Limb (tissue), 2 donors: ENCODE measurements at regions not wholly inside any gene's neighbourhood (a gene's known extent, or its start where the extent isn't known, plus 50 kb on each side); places are given as distances from the start of the nearest gene placed in this dataset.
"Not testable (repeated sequence)": the region's sequence is repeated elsewhere in the genome, so short reads cannot be mapped to it uniquely, and the experiment has no call there.

Experiments used
- DNase-seq, 2 donors: peaks; one replicate each; pipeline ENCODE4 v3.0.0-alpha.2; 2016; ENCODE audit errors: extremely low spot score in 2 of 2

DNA sequence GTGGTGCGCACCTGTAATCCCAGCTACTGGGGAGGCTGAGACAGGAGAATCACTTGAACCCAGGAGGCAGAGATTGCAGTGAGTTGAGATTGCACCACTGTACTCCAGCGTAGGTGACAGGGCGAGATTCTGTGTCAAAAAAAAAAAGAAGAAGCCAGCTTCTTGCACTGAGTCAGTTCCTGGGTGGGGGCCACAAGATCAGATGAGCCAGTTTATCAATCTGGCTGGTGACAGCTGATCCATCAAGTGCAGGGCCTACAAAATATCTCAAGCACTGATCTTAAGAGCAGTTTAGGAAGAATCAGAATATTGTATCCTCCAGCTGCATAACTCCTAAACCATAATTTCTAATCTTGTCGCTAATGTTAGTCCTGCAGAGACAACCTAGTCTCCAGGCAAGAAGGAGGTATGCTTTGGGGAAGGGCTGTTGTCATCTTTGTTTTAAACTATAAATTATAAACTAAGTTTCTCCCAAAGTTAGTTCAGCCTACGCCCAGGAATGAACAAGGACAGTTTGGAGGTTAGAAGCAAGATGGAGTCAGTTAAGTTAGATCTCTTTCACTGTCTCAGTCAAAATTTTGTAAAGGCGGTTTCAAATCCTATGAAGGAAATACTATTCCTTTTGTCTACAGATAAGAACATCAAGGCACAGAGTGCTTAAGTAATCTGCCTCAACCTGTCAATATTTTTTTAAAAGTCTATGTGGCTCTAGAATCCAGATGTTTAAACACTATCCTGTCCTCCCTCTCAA, 139.0 kb upstream of the NUDT4 start:
- DNase-seq, result not testable (repeated sequence)

DNA sequence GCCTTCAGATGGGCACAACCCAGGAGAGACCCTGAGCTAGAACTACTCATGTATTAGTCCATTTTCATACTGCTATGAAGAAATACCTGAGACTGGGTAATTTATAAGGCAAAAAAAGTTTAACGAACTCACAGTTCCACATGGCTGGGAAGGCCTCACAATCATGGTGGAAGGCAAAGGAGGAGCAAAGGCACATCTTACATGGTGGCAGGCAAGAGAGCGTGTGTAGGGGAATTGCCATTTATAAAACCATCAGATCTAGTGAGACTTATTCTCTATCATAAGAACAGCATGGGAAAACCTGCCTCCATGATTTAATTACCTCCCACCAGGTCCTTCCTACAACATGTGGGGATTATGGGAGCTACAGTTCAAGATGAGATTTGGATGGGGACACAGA, 137.9 kb upstream of the NUDT4 start:
- not testable (repeated sequence) for DNase-seq

DNA sequence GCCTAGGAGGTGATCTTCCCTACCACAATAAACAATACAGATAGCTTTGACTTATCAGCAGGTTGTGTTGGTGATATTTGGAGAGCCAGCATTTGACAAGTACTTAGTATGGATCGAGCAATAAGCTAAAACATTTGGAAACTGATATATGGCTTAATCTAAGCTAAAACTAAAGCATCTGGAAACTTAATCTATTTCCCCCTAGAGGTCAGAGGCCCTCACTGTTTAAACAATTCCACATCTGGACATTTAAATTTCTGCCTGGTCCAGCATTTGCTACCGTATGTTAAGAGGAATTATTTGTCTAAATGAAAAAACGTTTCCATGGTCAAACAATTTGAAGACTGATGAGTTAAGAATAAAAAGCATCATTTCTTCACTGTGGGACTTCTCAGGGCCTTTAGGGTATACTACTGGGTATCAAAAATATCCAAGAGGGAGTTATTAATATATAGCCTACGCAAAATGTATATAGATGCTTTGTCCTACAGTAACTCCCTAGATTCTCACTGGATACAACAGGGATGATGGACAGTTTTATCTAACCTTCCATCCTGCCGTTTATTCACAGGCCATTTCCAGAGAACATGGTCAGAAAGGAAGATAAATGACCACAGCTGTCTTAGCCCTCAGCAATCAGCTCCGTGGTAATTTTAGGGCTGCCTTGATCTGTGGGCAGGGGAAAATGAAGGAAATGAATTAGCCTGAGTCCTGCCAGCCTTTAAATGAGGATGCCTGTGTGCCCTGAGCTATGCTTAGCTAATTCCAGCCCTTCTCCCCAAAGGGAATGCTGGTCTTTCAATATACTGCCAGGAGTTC, 135.4 kb upstream of the NUDT4 start:
- no peak for DNase-seq

DNA sequence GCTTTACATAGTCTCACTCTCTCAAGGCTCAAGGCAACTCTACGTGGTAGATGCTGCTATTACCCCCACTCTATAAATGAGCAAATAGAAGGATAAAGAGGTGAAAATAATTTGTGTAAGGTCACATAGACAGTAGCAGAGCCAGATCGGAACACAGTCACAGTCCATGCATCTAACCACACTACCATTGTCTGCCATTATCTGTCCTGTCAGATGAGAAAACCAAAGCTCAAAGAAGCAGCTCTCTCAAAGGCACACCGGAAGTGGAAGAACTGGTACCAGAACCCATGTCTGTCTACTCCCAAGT, 134.4 kb upstream of the NUDT4 start:
- no peak for DNase-seq

DNA sequence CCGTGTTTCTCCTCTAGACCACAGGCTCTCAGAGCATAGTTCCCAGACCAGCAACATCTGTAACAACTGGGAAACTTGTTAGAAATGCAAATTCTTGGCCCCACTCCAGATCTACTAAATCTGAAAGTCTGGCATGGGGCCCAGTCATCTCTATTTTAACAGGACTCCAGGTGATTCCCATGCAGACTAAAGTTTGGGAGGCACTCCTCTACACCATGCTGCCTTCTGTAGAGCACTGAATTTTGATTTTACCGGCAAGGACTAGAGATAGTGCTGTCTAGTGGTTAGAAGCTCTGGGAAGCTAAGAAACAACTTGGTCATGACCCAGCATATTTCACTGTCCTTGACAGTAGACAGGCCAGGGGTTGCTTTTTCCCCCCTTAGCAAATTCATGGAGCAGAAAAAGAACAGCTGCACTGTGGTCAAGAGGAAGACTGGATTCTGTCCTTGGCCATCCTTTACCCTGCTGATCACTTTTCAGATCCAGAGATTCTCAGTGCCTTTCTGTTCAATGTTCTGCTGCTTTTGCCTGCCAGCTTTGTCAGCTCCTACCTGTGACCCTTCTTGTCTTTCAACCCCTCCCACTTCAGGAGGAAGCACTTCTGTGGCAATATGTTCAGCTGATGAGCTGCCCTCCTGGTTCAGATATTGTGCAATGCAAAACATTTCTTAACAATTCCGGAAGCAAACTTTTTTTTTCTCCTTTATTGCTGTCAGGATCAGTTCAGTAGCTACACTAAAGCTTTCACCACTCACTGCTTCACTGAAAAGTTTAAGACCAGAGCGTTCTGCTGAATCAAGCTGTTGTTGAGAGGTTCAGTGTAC, 133.8 kb upstream of the NUDT4 start:
- DNase-seq, result peak; percentile 18 to 51

DNA sequence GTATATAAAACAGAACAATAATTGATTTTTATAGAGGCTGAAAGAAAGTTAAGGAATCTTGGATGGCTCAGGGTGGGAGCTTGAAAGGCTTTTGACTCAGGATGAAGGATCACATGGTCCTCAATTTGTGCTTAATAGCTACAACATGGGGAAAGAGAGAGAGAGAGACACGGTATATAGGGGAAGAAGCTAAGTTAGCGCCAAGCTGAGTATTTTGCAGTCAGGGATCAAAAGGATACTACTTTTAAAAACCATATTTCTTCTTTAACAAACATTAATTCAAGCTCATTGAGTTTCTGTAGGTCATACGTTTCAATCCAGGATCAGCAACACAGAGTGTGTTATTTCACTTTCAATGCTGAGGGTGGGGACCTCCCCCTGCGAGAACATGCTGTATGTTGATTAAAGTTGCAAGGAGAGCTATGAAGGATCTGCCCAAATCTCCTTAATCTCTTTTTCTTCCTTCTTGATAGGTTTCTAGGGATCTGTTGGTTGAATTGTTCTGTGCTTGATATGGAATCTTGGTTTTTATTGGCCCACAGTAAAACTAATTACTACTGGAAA, 133.1 kb upstream of the NUDT4 start:
- DNase-seq, result no peak

DNA sequence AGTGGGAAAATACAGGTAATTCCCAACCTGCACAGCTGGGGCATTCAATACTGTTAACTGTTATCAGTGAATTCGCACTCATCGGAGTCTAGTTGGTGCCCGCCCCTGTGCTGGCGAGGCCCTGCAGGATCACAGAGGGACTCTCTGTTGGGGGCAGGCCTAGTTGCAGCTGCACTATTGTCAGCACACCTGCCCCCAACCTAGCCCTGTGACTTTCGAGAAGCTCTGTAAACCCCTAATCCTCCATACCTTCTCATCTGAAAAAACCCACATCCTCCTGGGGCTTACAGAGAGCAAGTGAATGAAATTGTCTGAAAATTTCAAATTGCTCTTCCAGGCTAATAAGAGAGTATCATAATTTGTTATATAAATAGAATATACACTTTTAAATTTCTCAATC, 132.2 kb upstream of the NUDT4 start:
- DNase-seq, result no peak

DNA sequence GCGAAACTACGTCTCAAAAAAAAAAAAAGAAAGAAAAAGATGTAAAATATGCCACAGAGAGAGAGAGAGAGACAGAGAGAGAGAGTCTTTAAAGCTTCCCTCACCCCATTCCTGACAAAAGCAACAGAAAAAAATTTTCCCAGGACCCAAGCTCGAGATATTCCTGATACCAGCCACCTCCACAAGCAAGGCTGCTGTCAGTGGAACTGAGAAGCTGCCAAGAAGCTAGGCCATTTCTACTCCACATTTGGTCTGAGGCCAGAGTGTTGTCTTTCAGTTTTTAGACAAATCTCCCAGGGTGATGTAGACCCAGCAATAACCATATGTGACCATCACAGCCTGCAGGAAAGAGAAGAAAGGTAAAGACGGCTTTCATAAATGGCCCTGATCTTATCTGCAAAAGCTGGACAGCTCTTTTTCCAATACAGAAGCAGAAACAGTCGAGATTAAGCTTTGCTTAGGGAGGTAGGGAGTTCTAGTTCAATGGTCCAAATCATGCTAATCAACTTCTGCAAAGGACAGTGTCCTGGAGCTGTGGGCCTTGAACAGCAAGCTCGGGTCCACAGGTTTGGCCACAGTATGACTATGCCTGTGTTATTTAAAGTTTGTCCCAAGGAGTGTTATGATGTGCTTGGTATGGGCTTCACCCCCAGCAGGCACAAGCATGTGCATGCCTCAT, 130.3 kb upstream of the NUDT4 start:
- no peak for DNase-seq

DNA sequence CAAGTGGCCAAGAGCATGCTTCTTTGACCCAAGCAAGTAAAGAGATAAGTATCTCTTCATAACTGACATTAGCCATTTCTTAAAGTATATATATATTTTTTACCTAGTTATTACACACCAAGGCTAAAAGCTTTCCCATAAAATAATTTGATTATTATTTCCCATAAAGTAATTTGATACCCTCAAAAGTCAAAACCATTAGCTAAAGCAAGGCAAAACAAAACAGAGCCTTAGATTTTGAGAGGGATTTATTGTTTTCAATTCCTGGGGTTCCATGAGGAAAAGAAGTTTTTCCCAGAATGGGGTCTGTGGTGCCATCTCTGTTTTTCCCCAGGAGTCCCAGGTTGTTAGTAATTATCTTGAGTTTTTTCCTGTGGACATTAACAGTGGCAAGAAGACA, 125.5 kb upstream of the NUDT4 start:
- DNase-seq, result no peak

DNA sequence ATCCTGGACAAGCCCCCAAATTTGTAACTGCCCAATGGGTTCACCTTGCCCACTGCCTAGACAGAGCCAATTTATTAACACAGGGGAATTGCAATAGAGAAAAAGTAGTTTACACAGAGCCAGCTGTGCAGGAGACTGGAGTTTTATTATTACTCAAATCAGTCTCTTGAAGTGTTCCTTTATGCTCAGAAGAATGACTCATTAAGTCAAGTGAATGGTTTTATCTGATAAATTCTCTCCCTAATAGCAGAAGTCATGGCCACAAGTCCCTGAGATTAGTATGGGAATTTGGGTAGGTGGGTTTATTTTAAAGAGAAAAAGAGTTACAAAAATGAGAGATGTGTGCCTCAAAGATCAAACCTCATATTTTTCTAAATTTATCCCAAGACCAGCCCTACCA, 122.8 kb upstream of the NUDT4 start:
- DNase-seq, result no peak

DNA sequence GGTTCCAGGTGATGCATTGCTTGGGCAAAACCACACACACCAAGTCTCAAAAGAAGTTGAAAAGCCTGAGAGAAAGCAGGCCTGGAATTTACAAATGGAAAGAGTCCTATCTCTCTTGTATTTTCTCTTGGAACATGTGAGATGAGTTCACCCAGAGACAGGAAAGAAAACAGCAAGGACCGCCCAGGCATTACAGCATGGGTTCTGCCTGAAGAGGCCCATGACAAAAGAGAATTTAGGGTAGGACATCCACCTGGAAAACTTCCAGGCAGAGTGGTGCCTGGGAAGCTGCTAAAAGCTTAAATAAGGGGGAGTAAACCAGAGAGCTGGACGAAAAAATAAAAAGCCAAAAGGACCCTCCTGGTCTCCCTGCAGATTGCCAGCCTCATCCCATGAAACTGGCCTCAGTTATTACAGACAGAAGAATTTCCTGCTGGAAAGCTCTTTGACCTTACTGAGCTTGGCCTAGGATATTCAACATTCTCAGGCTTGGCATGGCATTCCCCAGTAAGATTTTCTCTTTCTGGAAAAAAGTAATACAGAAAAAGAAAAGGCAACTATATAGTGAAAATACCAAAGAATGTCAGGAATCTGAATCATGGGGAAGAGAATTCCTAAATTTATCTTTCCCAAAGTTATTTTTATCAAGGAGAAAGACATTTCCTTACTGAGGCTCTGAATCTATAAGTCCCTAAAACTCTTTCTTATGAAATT, 121.3 kb upstream of the NUDT4 start:
- DNase-seq, result no peak

DNA sequence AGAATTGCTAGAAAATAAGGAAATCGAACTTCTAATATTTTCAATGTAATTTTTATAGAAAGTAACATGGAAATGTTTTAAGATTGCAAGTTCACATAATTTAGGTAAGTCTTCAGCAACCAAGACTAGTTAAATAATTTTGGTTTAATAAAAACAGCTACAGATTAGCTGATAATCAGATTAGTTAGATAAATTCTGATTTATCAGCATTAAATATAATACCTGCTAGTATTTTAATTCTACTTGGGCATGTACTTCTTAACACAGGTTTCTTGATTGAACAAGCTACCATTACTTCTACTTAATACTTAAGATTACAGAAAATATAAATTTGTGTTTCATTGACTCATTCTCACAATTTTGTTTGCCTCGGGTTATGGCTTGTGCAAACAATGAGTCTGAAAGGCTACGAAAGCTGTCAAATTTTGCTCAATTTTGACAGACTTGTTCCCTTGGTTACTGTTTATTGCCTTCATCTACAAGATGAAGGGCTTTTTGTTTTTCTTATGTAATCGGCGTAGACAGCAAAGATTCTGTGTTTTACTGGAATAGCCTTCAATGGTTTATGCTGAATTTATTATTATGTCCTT, 116.1 kb upstream of the NUDT4 start:
- no peak for DNase-seq

DNA sequence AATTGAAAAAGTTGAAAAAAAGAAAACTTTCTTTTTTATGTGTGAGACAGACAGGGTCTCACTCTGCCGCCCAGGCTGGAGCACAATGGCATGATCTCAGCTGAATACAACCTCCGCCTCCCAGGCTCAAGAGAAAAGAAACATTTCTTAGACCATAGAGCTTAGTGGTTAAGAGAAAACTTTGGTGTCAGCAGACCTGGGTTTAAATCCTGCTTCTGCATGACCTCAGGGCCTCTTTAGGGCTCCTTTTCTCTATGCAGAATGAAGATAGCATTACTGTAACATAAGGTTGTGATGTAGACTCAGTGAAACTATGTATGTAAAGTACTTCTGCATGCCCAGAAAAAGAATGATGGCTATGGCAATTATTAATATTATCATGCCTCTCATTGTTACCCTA, 104.7 kb upstream of the NUDT4 start:
- DNase-seq, result no peak

DNA sequence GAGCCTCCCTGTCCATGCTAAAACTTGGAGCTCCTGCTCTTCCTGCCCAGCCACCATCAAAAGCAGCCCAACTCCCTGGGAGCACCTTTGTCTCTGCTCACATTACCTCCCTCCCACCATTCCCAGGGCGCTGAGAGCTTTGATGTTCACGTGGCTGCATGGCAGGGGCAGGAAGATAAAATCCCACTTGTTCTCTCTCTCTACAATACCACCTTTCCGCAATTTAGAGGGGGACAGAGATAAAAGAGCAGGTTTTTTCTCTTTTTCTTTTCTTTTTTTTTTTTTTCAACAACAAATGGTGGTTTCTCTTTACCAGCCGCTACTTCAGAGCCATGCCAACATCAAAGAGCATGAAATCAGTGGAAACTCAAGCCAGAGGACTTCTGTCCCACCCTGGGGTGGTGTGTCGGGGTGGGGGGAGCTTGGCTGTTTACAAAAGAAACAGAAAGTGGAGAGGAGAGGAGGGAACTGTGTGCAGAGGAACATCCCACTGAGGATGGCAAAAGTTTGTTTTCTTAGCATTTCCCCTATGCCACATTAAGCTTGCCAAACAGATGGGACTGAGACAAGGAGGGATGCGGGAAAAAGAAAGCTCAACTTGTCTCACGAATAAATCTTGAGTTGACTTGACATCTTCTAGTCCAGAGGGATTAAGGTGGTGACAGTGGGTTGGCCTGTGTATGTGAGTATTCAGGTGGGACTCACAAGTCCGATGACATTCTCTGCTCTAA, 103.7 kb upstream of the NUDT4 start:
- DNase-seq, result no peak

DNA sequence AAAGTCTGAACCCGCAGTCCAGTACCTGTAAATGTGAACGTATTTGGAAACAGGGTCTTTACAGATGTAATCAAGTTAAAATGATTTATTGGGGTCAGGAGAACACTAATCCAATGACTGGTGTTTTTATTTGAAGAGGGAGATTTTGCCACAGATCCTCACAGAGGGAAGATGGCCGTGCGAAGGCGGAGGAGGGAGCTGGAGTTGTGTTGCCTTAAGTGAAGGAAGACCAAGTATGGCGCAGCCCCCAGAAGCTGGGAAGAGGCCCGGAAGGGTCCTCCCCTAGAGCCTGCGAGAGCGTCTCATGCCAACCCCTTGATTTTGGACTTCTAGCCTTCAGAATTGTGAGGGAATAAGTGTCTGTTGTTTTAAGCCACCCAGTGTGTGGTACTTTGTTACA, 102.8 kb upstream of the NUDT4 start:
- no peak for DNase-seq

DNA sequence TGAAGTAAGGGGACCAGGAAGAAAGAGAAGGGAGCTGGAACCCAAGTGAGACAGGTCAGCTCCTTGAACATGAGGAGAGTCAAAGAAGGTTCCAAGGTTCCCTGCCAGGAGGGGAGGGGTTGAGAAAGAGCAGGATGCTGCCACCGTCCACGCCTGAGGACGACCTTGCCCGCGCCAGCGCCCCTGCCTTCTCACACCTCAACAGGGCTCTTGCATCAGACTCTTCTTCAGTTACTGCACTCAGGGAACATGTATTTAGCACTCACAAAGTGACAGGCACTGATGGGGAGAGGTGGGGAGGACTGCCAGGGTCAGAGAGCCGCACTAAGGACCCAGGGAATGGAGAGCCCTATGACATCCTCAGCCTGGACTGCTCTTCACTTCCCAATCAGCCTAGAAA, 102.1 kb upstream of the NUDT4 start:
- DNase-seq, result no peak

DNA sequence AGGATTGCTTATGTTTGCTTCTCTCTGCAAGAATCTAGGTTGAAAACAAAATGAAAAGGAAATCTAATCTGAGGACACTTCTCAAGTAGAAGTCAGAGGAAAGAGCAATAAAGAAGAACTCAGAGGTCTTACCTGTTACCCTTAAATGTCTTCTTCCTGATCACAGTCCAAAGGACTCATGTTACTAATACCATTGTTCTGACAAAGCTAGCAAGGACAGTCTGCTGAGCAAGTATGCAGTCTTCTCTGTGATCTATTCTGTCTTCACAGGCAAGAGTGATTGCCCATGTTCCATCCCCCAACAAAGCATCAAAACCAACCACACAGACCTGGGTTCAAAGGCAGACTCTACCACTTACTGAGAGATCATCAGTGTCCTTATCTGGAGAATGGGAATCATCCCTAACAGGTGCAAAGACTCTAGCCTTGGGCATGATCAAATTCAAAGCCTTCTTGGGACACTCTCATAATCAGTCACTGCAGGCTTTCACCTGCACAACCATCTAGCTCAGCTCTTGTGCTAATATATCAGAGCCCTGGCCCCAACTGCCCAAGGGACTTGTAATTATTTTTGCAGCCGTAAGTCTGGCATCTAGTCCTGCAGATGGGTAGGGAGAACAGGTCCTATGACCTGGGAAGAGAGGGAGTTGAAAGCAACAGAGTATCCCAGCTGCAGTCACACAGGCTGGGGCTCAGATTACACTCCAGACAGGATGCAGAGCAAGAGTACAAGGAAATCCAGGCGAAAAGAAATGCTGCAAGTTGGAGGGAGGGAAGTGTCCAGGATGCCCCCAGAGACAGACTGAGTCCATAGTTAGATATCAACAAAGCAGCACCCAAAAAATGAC, 97.9 kb upstream of the NUDT4 start:
- no peak for DNase-seq

DNA sequence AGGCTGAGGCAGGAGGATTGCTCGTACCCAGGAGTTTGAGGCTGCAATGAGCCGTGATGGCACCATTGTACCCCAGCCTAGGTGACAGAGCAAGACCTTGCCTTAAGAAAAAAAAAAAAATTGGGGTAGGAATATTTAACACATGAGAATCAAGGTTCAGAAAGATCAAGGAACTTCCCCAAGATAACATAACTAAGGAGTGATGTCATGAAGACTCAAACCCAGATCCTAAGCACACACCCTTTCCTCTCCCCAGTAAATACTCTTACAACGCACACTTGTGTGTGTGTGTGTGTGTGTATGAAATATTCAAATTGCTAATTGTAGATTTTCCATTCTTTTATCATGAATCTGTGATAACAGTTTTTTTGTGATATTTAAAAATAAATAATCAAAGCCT, 90.6 kb upstream of the NUDT4 start:
- no peak for DNase-seq

DNA sequence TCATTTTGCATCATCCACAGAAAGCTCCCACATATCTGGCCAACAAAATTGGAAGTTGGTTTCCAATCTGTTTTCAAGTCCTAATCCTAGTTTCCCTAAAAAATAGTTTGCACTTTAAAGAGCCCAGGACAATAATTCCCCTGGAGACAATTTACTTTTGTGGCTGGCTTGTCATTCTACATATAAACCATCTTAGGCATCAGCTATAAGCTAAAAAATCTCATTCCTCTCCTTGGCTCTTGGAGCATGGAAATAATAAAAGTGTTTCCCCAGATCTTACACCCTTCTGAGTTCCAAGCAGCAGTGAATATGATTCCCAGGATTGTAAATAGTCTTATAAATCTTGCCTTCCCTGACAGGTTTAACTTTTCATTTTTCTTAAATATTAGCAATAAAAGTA, 89.1 kb upstream of the NUDT4 start:
- DNase-seq, result no peak
